IMR-90 (cell line): ENCODE measurements at regions not wholly inside any gene's neighbourhood (a gene's known extent, or its start where the extent isn't known, plus 50 kb on each side); places are given as distances from the start of the nearest gene placed in this dataset.

ENCODE experiments used
- ATAC-seq: fragments of 200-7000 bp; cut with Tn5 transposase; 2 replicates; pipeline ENCODE4 v1.9.1; 2020; ENCODE audit warnings: low read depth, mild to moderate bottlenecking, moderate library complexity
- BruUV-seq: library from RNA; stranded (reverse); fragments of 400-500 nt; replicated peaks from 2 replicates; lab custom pipeline; 2021; lab: Mats Ljungman, UMichigan
- CTCF ChIA-PET: fragments of 300-600 bp; formaldehyde crosslinking; extraction: SDS; loops from one replicate; lab custom pipeline; 2021; ENCODE audit warnings: antibody characterized with exemption; lab: Yijun Ruan, JAX
- POLR2A ChIA-PET: fragments of 300-600 bp; sonication (Branson Sonifier 250); formaldehyde crosslinking; loops from one replicate; lab custom pipeline; 2022; ENCODE audit warnings: antibody characterized with exemption; ENCODE audit not compliant: unreplicated experiment; lab: Charles Lee
- DNase-seq: peaks from one replicate; pipeline ENCODE4 v3.0.0; 2013
- H2AFZ ChIP-seq: replicated peaks from 2 replicates; pipeline ENCODE3; 2013; ENCODE audit warnings: low read length, mild to moderate bottlenecking; ENCODE audit not compliant: poor library complexity
- H2AK5ac ChIP-seq: 2 replicates; pipeline ENCODE4 v1.6.1; 2013; ENCODE audit warnings: low read depth, low read length, inconsistent platforms
- H2AK9ac ChIP-seq: replicated peaks from 2 replicates; pipeline ENCODE3; 2013; ENCODE audit warnings: mild to moderate bottlenecking, low read depth, low read length, moderate library complexity; ENCODE audit not compliant: poor library complexity
- H2BK120ac ChIP-seq: 2 replicates; pipeline ENCODE4 v1.6.1; 2013; ENCODE audit warnings: low read depth, low read length, inconsistent platforms
- H2BK15ac ChIP-seq: 3 replicates; pipeline ENCODE4 v1.6.1; 2013; ENCODE audit warnings: low read depth, low read length, inconsistent platforms
- H2BK20ac ChIP-seq: 2 replicates; pipeline ENCODE4 v1.6.1; 2013; ENCODE audit warnings: low read depth, mild to moderate bottlenecking, inconsistent platforms, low read length, moderate library complexity
- H2BK5ac ChIP-seq: 2 replicates; pipeline ENCODE4 v1.6.1; 2013; ENCODE audit warnings: mild to moderate bottlenecking, low read depth, low read length, inconsistent platforms; ENCODE audit not compliant: poor library complexity, severe bottlenecking
- H3K14ac ChIP-seq: replicated peaks from 2 replicates; pipeline ENCODE4 v1.6.1; 2013; ENCODE audit warnings: low read depth, low read length, inconsistent platforms
- H3K18ac ChIP-seq: 2 replicates; pipeline ENCODE4 v1.6.1; 2013; ENCODE audit warnings: low read depth, low read length, control low read depth
- H3K23ac ChIP-seq: 2 replicates; pipeline ENCODE4 v1.6.1; 2013; ENCODE audit warnings: low read depth, low read length, inconsistent platforms
- H3K27ac ChIP-seq: 2 replicates; pipeline ENCODE4 v1.5.1; 2013; ENCODE audit warnings: mild to moderate bottlenecking, control low read depth, low read length; ENCODE audit not compliant: insufficient read depth
- H3K27me3 ChIP-seq: 2 replicates; pipeline ENCODE4 v1.6.1; 2013; ENCODE audit warnings: low read length; ENCODE audit not compliant: control insufficient read depth, insufficient read depth
- H3K36me3 ChIP-seq: 2 replicates; pipeline ENCODE4 v1.6.1; 2013; ENCODE audit warnings: low read length, mixed read lengths; ENCODE audit not compliant: control insufficient read depth, insufficient read depth
- H3K4ac ChIP-seq: 2 replicates; pipeline ENCODE4 v1.6.1; 2013; ENCODE audit warnings: low read depth, low read length, inconsistent platforms
- H3K4me1 ChIP-seq: 2 replicates; pipeline ENCODE4 v1.6.1; 2013; ENCODE audit warnings: low read length, mixed read lengths; ENCODE audit not compliant: control insufficient read depth, insufficient read depth
- H3K4me2 ChIP-seq: 2 replicates; pipeline ENCODE4 v1.6.1; 2013; ENCODE audit warnings: low read depth, mild to moderate bottlenecking, control low read depth, low read length, moderate library complexity
- H3K4me3 ChIP-seq: 2 replicates; pipeline ENCODE4 v1.5.1; 2013; ENCODE audit warnings: low read depth, mild to moderate bottlenecking, control low read depth, low read length, moderate library complexity; ENCODE audit not compliant: insufficient read depth
- H3K56ac ChIP-seq: 2 replicates; pipeline ENCODE4 v1.6.1; 2013; ENCODE audit warnings: low read length, inconsistent platforms; ENCODE audit not compliant: insufficient read depth; ENCODE audit errors: extremely low read depth
- H3K79me1 ChIP-seq, 2 experiments: 2 replicates each; pipeline ENCODE4 v1.6.1; 2013; ENCODE audit warnings: low read length in 2 of 2, inconsistent platforms in 1 of 2, low read depth in 1 of 2
- H3K9ac ChIP-seq: 2 replicates; pipeline ENCODE4 v1.6.1; 2013; ENCODE audit warnings: low read depth, low read length, control low read depth
- H3K9me1 ChIP-seq: 2 replicates; pipeline ENCODE4 v1.6.1; 2013; ENCODE audit warnings: low read length, inconsistent platforms; ENCODE audit not compliant: insufficient read depth
- H3K9me3 ChIP-seq: 2 replicates; pipeline ENCODE4 v1.6.1; 2013; ENCODE audit warnings: low read length; ENCODE audit not compliant: control insufficient read depth, insufficient read depth
- H4K20me1 ChIP-seq: 2 replicates; pipeline ENCODE4 v1.6.1; 2013; ENCODE audit warnings: low read length, inconsistent platforms; ENCODE audit not compliant: insufficient read depth
- H4K5ac ChIP-seq: 2 replicates; pipeline ENCODE4 v1.6.1; 2013; ENCODE audit warnings: mild to moderate bottlenecking, low read depth, low read length, control low read depth
- H4K8ac ChIP-seq, 2 experiments: 2 replicates each; pipeline ENCODE4 v1.6.1; 2013; ENCODE audit warnings: low read depth in 2 of 2, low read length in 2 of 2, control low read depth in 1 of 2, inconsistent platforms in 1 of 2
- H4K91ac ChIP-seq: 2 replicates; pipeline ENCODE4 v1.6.1; 2013; ENCODE audit warnings: low read depth, low read length, inconsistent platforms; ENCODE audit not compliant: insufficient read depth
- BHLHE40 ChIP-seq: fragments of 150-350 bp; IDR thresholded peaks from 2 replicates; pipeline ENCODE4 v1.6.1; 2016; ENCODE audit warnings: mild to moderate bottlenecking, low read depth, low read length
- CEBPB ChIP-seq: IDR thresholded peaks from 2 replicates; pipeline ENCODE4 v1.6.1; 2012; ENCODE audit warnings: low read depth, low read length, improper control_type of control experiment
- CHD1 ChIP-seq: IDR thresholded peaks from 2 replicates; pipeline ENCODE4 v1.6.1; 2012; ENCODE audit warnings: low read depth, low read length, improper control_type of control experiment
- FOS ChIP-seq: fragments of 150-350 bp; IDR thresholded peaks from 2 replicates; pipeline ENCODE4 v1.6.1; 2016; ENCODE audit warnings: low read depth, low read length
- MAFK ChIP-seq: IDR thresholded peaks from 2 replicates; pipeline ENCODE4 v1.6.1; 2012; ENCODE audit warnings: low read depth, low read length, improper control_type of control experiment
- MAZ ChIP-seq: IDR thresholded peaks from 2 replicates; pipeline ENCODE4 v1.6.1; 2012; ENCODE audit warnings: low read depth, mild to moderate bottlenecking, low read length, improper control_type of control experiment, moderate library complexity, borderline replicate concordance
- MXI1 ChIP-seq: IDR thresholded peaks from 2 replicates; pipeline ENCODE4 v1.6.1; 2012; ENCODE audit warnings: low read depth, mild to moderate bottlenecking, low read length, moderate library complexity, borderline replicate concordance
- NFE2L2 ChIP-seq: fragments of 150-350 bp; IDR thresholded peaks from 2 replicates; pipeline ENCODE4 v1.6.1; 2016; ENCODE audit warnings: low read depth, mild to moderate bottlenecking, low read length
- RAD21 ChIP-seq: IDR thresholded peaks from 2 replicates; pipeline ENCODE4 v1.6.1; 2012; ENCODE audit warnings: low read length, improper control_type of control experiment
- RCOR1 ChIP-seq: IDR thresholded peaks from 2 replicates; pipeline ENCODE4 v1.6.1; 2012; ENCODE audit warnings: mild to moderate bottlenecking, low read length, improper control_type of control experiment; ENCODE audit not compliant: insufficient replicate concordance
- RFX5 ChIP-seq: IDR thresholded peaks from 2 replicates; pipeline ENCODE4 v1.8.0; 2012; ENCODE audit warnings: low read depth, mild to moderate bottlenecking, low read length, moderate library complexity
- SMC3 ChIP-seq: fragments of 150-350 bp; IDR thresholded peaks from 2 replicates; pipeline ENCODE4 v1.6.1; 2016; ENCODE audit warnings: low read depth, mild to moderate bottlenecking, antibody characterized with exemption, low read length, moderate library complexity
- WGBS, 2 experiments: methylation state at CpG; one replicate each; pipeline versions ENCODE4 v1.1.5 to v1.1.7; 2013; ENCODE audit warnings: missing lambda C conversion rate in 2 of 2; ENCODE audit not compliant: insufficient read length in 1 of 2; ENCODE audit errors: extremely low coverage in 2 of 2; 5-methylcytosine and 5-hydroxymethylcytosine counted together
- dilution Hi-C: fragments of 300-500 bp; cut with HindIII; formaldehyde crosslinking; loops from one replicate; pipeline ENCODE4 v1.14.3; 2018; ENCODE audit warnings: low sequenced_read_pairs; ENCODE audit not compliant: unreplicated experiment
- in situ Hi-C: fragments of 300-500 bp; cut with MboI; formaldehyde crosslinking; loops from 3 replicates; pipeline ENCODE4 v1.14.3; 2019; ENCODE audit warnings: low sequenced_read_pairs, inconsistent platforms, mixed read lengths
- intact Hi-C: fragments of 100-400 bp; cut with micrococcal nuclease; formaldehyde crosslinking; loops from 2 replicates; pipeline ENCODE4 v1.10.0; 2022
- TF ChIP-seq, protein P1 (sequence below): fragments of 150-350 bp; IDR thresholded peaks from 2 replicates; pipeline ENCODE4 v1.6.1; 2017; ENCODE audit warnings: mild to moderate bottlenecking, antibody characterized with exemption, low read length, low read depth
- TF ChIP-seq, protein P2 (sequence below): conservative IDR thresholded peaks from 2 replicates; pipeline ENCODE4 v1.5.1; 2012; ENCODE audit warnings: mild to moderate bottlenecking, low read depth, low read length, improper control_type of control experiment
- TF ChIP-seq, protein P3 (sequence below): fragments of 150-350 bp; IDR thresholded peaks from 2 replicates; pipeline ENCODE4 v1.6.1; 2016; ENCODE audit warnings: low read depth, mild to moderate bottlenecking, low read length, moderate library complexity, borderline replicate concordance

DNA sequence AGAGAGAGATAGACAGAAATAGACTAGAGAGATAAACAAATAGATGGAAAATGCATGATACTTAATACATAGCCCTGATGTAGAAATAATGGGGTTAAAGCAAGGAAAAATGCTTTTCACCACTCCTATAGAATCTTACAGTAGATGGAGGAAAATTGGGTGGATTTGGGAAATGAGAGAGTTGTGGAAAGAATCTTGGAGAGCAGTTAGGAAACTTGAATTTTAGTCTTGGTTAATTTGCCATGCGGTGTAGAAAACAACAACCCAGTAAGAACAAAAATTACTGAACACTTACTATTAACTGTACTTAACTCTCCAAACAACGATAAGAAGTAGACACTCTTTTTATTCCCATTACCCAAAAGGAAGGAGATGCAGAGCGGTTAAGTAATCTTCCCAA, 329.8 kb downstream of the ZNF608 start:
- Histone ChIP-seq H4K20me1 (no peaks in the 10 kb centered on the region), H2BK120ac (no peak overlapping the region), H3K4me3 (no peak overlapping the region), H3K27ac (no peak overlapping the region), H3K4me1 (no peaks in the 10 kb centered on the region), H3K4ac (no peak overlapping the region), H3K18ac (no peak overlapping the region), H3K23ac (no peak overlapping the region), H4K8ac (no peak overlapping the region), H2AK5ac (no peak overlapping the region), H2AK9ac (no peak overlapping the region), H3K9me3 (no peaks in the 10 kb centered on the region), H3K27me3 (peaks cover 4% of the 10 kb centered on the region), H3K79me1 (no peaks in the 10 kb centered on the region), H3K36me3 (no peaks in the 10 kb centered on the region), H2BK20ac (no peak overlapping the region), H4K5ac (no peak overlapping the region), H2BK5ac (no peak overlapping the region), H3K56ac (no peak overlapping the region), H3K9me1 (peaks cover 4% of the 10 kb centered on the region; the same call in 1 of the 2 replicates), H4K91ac (no peak overlapping the region), H2BK15ac (no peak overlapping the region; the same call in 2 of the 3 replicates), H2AFZ (no peak overlapping the region), H3K4me2 (no peak overlapping the region), H3K14ac (no peak overlapping the region), H3K9ac (no peak overlapping the region)
- DNase-seq (no peak), ATAC-seq (no peak)
- in situ Hi-C loops: no loop called here
- TF ChIP-seq, protein P1, sequence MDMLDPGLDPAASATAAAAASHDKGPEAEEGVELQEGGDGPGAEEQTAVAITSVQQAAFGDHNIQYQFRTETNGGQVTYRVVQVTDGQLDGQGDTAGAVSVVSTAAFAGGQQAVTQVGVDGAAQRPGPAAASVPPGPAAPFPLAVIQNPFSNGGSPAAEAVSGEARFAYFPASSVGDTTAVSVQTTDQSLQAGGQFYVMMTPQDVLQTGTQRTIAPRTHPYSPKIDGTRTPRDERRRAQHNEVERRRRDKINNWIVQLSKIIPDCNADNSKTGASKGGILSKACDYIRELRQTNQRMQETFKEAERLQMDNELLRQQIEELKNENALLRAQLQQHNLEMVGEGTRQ: no peak
- no peak for TF ChIP-seq RCOR1
- no peak for TF ChIP-seq RFX5
- no peak for TF ChIP-seq FOS
- TF ChIP-seq MXI1: no peak
- TF ChIP-seq, protein P2, sequence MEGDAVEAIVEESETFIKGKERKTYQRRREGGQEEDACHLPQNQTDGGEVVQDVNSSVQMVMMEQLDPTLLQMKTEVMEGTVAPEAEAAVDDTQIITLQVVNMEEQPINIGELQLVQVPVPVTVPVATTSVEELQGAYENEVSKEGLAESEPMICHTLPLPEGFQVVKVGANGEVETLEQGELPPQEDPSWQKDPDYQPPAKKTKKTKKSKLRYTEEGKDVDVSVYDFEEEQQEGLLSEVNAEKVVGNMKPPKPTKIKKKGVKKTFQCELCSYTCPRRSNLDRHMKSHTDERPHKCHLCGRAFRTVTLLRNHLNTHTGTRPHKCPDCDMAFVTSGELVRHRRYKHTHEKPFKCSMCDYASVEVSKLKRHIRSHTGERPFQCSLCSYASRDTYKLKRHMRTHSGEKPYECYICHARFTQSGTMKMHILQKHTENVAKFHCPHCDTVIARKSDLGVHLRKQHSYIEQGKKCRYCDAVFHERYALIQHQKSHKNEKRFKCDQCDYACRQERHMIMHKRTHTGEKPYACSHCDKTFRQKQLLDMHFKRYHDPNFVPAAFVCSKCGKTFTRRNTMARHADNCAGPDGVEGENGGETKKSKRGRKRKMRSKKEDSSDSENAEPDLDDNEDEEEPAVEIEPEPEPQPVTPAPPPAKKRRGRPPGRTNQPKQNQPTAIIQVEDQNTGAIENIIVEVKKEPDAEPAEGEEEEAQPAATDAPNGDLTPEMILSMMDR: no peak
- no peak for TF ChIP-seq MAZ
- TF ChIP-seq NFE2L2: no peak
- TF ChIP-seq BHLHE40: no peak
- TF ChIP-seq MAFK: no peak
- TF ChIP-seq, protein P3, sequence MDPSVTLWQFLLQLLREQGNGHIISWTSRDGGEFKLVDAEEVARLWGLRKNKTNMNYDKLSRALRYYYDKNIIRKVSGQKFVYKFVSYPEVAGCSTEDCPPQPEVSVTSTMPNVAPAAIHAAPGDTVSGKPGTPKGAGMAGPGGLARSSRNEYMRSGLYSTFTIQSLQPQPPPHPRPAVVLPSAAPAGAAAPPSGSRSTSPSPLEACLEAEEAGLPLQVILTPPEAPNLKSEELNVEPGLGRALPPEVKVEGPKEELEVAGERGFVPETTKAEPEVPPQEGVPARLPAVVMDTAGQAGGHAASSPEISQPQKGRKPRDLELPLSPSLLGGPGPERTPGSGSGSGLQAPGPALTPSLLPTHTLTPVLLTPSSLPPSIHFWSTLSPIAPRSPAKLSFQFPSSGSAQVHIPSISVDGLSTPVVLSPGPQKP: no peak
- no peak for TF ChIP-seq CHD1
- no peak for TF ChIP-seq CEBPB
- TF ChIP-seq SMC3: no peak
- no peak for TF ChIP-seq RAD21
- WGBS, 2 experiments: no CpG with 5 or more reads among the region's 3 CpGs
- intact Hi-C loops: no loop called here
- ChIA-PET POLR2A (no interaction called here), CTCF (no interaction called here)
- BruUV-seq: no TSS peak
- dilution Hi-C loops: no loop called here
